T-helper 1 cell treated with Interleukin-12 subunit alpha and Interleukin-12 subunit beta and Interleukin-4 antibody, amounts not matched to agents 30 ng/mL and 1 ng/mL, for 36 hours (primary cell): ENCODE measurements at regions not wholly inside any gene's neighbourhood (a gene's known extent, or its start where the extent isn't known, plus 50 kb on each side); places are given as distances from the start of the nearest gene placed in this dataset.

ENCODE experiments used
- intact Hi-C: fragments of 100-400 bp; cut with micrococcal nuclease; formaldehyde crosslinking; loops from one replicate; pipeline ENCODE4 v1.15.1; 2024

DNA sequence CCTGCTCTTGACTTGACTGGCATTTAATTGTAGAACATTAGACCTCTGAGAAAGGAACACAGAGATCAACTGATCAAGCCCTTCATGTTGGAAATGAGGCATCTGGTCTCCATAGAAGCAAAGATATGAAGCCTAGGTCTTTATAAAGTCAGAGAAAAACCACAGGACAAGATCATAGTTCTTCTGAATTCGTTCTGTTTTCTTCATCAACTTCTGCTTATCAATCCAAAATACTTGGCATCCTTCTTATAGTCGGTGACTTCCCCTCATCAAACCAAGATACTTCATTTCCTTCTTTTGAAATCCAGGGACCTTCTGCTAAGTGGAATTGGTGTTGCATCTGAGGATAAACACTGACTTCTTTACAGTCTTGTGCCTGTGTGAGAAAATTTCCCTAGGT is 77.1 kb upstream of the PRKCQ start:
- intact Hi-C loops: no loop called here

DNA sequence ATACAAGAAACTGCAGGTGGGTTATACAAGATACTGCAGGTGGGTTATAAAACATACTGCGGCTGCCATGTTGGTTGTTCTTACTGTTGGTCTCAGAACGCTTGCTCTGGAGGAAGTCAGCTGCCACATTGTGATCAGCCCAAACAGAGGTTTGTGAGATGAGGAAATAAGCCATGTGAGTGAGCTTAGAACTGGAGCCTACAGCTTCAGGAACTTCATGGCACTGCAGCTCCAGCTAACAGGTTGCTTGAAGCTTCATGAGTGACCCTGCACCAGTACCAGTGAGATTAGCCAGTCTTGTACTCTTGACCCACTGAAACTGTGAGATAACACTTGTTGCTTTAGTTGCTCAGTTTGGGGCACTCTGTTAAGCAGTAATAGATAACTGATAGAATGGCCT is 74.5 kb upstream of the PRKCQ start:
- intact Hi-C loops: no loop called here

DNA sequence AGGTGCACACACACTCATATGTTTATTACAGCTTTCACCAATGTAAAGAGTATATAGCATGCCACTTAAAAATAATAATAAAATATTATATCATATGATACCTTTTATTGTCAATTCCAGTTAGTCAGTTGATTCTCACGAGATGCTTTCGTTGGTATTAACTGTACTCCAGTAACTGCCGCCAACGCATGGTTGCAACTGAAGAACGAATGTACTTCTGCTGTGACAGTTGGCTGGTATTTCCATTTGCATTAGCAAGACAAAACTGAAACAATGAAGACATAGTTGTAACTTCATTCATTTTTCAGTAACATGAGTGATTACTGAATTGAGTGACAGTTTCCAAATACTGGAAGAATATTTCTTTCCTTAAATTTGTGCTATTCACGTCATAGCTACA is 70.5 kb upstream of the PRKCQ start:
- intact Hi-C loops: no loop called here

DNA sequence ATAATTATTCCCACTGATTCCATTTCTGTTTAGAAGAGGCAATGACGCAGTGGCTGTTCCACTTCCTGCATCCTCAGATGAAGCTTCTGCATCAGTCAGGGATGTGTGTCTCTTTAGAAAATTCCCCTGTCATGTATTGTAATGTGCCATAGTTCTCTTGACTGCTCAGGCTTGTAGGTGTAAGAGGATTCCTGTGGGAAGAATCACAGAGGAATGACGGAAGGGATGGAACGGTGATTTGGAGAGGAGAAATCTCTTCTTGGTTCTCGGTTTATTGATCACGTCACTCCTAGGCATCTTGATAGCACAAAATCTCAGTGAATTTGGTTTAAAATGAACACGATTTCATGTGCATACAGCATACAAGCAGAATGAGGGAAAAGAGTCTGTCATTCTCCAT is 69.8 kb upstream of the PRKCQ start:
- intact Hi-C loops: loop anchor here (2.0 kb wide), 1 partner anchor 57 kb away; no protein-coding TSS in a partner anchor

DNA sequence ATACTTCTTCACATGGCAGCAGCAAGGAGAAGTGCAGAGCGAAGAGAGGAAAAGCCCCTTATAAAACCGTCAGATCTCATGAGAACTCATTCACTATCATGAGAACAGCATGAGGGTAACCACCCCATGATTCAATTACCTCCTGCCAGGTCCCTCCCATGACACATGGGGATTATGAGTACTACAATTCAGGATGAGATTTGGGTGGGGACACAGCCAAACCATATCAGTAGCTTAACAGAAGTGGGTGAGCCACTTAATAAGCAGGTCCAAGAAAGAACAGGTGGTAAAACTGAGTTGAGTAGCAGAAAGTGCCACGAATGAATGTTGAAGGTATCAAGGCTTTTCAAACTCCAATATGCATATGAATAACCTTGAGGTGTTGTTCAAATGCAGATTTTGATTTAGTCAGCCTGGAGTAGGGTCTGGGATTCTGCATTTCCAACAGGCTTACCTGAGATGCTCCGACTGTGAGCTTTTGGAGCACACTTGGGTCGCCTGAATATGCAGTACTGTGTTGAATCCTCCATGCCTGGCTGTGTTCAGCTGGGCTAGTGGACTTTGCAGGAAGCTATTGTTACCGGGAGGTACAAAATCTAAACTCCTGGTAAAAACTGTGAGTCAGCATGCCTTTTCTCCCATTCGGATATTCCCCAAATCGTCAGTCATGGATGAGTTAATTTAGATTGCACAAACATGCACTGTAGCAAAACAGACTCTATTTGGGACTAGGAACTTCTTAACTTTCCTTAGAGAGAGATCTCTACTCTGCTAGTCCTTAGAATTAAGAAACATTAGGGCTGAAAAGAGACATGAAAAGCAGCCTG is 69.0 kb upstream of the PRKCQ start:
- intact Hi-C loops: loop anchor here (1.0 to 2.0 kb wide), 4 partner anchors 17 to 204 kb away; partner anchors contain the start of gene PRKCQ

DNA sequence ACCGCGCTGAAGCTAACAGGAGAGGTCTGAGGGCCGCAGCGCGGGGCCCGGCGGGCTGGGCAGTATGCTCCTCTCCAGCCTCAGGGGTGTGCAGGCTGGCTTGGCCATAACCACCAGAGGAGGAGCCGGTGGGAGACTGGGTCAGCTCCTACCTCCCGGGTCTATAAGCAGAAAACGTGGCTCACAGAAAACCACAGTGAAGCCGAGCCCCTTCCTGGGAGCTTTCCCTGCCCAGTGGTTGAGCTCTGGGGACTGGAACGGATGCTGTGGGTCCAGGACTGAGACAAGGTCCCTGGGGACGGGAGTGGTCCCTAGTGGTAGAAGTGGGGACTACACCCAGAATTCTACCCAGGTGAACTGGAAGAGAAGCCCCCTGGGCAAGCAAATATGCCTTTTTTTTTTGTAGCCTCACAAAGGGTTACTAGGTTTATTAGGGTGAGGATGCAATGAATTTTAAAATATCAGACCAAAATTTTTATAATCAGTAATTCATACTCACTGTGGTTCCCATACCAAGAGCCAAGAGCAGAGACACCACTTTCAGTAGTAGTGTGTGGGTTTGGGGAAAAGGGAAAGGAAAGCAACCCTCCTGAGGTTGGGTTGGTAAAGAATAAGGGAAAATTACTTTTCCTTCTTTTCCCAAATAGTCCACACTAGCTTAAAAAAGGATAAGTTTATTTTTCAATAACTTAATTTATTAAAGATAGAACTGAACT is 67.9 kb upstream of the PRKCQ start:
- intact Hi-C loops: loop anchor here (1.0 to 2.0 kb wide), 4 partner anchors 18 to 203 kb away; partner anchors contain the start of gene PRKCQ

DNA sequence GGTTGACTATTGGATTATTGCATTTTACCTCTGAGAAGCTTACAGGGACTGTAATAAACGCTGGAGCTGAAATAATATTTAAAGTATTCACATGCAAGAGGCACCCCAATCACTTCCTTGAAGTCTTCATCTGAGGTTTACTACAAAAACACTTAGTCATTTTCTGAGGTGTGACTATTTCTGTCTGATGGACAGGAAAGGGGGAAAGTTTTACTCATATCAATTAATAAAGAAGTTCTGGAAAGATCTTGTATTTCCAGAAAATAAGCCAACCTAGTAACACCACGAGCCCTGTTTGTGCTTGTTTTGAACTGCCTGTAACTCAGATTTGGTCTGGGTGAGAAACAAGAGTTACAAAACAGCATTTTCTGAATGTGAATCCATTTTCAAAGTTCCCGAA is 63.9 kb upstream of the PRKCQ start:
- intact Hi-C loops: loop anchor here (2.0 kb wide), 1 partner anchor 31 kb away; no protein-coding TSS in a partner anchor

DNA sequence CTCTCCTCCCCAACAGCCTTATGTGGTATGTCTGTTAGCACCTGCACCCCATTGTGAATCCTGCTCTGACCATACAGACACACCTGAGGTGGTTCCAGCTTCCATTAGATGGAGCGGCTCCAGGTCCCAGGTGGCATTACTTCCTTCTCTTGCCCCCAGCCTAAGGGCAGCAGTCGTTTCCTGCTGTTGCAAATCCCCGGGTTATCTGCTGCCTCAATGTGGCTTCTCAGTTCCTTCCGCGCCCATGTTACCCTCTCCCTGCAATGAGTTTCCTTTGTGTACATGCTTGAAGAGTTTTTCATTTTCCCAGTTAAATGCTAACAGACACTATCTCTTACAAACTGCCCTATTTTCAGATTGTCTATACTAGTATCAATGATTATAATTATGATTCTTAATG is 62.8 kb upstream of the PRKCQ start:
- intact Hi-C loops: loop anchor here (2.0 kb wide), 1 partner anchor 30 kb away; no protein-coding TSS in a partner anchor

DNA sequence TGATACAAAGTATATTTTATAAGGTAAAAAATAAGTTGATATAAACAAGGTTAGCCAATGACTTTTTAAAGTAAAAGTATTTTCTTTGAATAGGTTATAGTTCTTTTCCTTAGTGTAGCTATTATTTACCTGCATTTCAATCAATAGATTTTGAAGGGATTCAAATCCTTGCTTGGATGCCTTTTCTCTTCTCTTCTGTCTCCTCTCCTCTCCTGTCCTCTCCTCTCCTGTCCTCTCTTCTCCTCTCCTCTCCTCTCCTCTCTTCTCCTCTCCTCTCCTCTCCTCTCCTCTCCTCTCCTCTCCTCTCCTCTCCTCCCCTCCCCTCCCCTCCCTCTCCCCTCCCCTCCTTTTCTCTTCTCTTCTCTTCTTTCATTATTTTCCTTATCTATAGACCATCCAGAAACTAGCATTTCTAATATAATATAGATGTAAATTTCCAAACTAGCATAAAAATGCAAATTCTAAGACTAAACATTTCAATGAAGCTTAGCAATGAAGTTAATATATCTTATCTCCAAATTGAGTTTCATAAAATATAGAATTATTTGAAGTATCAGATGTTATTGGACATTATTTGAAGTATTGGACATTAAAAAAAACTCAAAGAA is 60.5 kb upstream of the PRKCQ start:
- intact Hi-C loops: no loop called here

DNA sequence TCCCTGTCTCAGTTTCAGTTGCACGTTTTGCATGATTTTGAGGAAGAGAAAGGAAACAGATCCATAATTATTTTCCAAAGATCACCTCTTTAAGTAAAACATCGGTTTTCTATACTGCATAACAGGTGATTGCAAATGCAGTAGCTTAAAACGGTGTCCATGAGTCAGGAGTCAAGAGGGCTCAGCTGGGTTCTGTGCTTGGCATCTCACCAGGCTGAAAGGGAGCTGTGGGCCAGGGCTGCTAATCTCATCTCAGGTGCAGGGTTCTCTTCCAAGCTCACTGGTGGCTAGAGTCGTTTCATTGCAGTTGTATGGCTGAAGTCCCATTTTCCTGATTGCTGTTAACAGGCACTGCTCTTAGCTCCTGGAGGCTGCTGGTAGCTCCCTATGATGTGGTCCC is 57.0 kb upstream of the PRKCQ start:
- intact Hi-C loops: no loop called here

DNA sequence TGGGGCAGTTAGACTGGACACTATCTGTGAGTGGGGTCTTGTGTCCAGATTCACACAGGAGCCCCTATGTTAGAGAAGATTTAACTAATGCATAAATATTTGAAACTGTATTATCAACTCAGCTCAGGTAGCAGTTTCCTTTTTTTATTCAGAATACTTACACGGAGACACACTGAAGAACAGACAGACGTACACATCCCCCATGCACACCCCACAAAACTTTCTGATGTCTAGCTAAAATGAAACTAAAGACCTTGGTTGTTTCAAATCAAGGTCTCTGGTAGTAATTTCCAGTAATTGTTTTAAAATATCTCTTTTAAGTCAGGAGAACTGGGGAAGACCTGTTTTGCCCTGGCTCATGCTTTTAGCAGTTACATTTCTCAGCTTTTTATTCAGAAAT is 55.7 kb upstream of the PRKCQ start:
- intact Hi-C loops: no loop called here
